AG10803 (cell line): ENCODE measurements at regions not wholly inside any gene's neighbourhood (a gene's known extent, or its start where the extent isn't known, plus 50 kb on each side); places are given as distances from the start of the nearest gene placed in this dataset.
A peak's percentile ranks its signal among the peaks of the same experiment; 100 is the strongest.
"Not testable (repeated sequence)": the region's sequence is repeated elsewhere in the genome, so short reads cannot be mapped to it uniquely, and the experiment has no call there.

Experiments used
- DNase-seq: peaks from one replicate; pipeline ENCODE4 v3.0.0; 2010; ENCODE audit warnings: low read depth
- H3K4me3 ChIP-seq: 2 replicates; pipeline ENCODE4 v1.5.1; 2011; ENCODE audit warnings: mild to moderate bottlenecking, low read length, control low read depth
- TF ChIP-seq, protein P1 (sequence below): conservative IDR thresholded peaks from 2 replicates; pipeline ENCODE4 v1.5.1; 2011; ENCODE audit warnings: mild to moderate bottlenecking, low read length, control low read depth, inconsistent platforms

DNA sequence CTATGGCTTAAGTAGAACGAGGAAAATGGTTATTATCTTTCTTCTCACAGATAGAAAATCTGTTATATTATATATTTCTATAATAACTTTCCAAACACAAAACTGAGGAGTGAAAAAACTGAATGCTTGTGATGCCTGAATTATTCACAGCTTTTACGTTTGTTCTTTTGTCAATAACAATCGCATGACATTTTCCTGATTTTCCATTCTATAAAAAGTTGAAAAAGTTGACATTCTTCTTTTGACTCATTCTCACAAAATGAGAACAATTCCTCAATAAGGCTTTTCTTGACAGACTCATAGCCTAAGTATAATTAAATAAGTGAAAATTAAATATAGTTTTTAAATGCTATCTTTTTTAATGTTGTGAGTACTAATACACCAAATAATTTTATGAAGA is 288.8 kb upstream of the TGFBR2 start:
- TF ChIP-seq, protein P1, sequence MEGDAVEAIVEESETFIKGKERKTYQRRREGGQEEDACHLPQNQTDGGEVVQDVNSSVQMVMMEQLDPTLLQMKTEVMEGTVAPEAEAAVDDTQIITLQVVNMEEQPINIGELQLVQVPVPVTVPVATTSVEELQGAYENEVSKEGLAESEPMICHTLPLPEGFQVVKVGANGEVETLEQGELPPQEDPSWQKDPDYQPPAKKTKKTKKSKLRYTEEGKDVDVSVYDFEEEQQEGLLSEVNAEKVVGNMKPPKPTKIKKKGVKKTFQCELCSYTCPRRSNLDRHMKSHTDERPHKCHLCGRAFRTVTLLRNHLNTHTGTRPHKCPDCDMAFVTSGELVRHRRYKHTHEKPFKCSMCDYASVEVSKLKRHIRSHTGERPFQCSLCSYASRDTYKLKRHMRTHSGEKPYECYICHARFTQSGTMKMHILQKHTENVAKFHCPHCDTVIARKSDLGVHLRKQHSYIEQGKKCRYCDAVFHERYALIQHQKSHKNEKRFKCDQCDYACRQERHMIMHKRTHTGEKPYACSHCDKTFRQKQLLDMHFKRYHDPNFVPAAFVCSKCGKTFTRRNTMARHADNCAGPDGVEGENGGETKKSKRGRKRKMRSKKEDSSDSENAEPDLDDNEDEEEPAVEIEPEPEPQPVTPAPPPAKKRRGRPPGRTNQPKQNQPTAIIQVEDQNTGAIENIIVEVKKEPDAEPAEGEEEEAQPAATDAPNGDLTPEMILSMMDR = no peak
- no peak for DNase-seq
- no peak overlapping the region for H3K4me3 ChIP-seq

DNA sequence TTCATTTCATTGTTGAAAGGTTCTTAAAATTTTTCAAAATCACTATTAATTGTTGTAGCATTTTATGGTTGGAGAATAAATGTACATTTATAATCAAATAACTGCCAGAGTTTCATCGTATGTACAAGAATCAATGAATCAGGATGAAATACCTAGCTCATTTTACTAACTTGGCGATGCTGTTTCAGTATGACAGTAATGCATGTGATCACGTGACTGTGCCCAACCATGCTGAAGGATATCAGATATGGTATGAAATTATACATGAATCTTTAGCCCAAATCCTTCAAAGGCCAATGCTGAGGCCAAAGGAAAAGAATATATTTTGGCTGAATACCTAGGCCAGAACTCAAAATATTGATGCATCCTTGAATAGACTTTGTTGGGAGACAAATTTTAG is 288.3 kb upstream of the TGFBR2 start:
- no peak overlapping the region for H3K4me3 ChIP-seq
- TF ChIP-seq, protein P1 = no peak
- DNase-seq = no peak

DNA sequence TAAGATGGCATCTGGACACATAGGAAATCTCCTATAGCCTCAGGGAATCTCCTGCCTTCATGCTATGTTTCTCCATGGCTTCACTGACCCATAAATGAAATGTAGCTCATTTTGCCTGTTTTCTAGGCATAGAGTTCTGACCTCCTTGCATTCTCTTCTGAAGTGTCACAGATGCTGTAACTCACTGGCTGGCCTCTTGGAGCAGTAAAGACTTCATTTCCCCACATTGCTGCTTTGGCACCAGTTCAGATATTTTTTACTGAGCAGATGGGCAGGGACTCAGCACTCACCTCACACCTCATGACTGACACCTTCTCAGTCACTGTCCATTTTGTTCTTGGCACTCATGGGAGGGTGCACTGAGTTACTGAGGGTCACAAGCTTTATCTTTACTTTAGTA is 286.7 kb upstream of the TGFBR2 start:
- TF ChIP-seq, protein P1 = peak; percentile 49
- DNase-seq = peak; percentile 49
- no peak overlapping the region for H3K4me3 ChIP-seq

DNA sequence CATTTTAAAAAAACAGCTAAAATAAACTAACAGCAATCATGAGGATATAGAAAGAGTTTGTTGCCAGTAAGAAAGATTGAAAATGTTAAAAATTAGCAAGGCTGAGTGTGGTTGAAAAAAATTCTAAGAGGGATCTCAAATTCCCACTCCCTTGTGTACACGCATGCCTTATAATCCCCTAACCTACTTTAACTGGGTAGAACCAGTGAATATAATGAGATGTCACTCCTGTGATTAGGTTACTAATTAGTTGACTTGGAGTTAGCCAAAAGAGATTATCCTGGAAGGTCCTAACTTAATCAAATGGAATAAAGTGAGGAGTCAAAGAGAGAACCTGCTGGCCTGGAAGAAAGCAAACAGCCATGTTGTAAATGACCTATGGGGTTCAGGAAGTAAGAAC is 286.0 kb upstream of the TGFBR2 start:
- H3K4me3 ChIP-seq = no peak overlapping the region
- TF ChIP-seq, protein P1 = no peak
- DNase-seq = no peak

DNA sequence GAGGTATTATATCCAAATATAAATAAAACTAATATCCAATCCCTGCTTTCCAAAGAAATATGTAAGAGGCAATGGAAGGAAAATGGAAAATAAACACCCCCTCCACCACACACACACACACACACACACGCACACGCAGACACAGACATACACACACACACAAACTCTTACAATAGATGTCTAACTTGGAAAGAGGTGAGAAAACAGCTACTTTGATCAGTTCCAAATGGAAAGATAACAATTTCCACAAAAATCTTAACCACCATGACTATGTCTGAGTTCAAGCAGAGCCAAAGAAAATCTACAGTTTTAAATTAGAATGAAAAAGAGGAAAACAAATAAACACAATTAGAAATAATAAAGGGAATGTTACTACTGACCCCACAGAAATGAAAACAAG is 285.3 kb upstream of the TGFBR2 start:
- no peak for DNase-seq
- TF ChIP-seq, protein P1 = no peak
- H3K4me3 ChIP-seq = no peak overlapping the region

DNA sequence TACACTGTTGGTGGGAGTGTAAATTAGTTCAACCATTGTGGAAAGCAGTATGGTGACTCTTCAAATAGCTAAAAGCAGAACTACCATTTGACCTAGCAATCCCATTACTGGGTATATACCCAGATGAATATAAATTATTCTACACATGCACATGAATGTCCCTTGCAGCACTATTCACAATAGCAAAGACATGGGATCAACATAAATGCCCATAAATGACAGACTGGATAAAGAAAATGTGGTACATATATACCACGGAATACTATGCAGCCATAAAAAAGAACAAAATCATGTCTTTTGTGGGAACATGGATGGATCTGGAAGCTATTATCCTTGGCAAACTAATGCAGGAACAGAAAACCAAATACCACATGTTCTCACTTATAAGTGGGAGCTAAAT is 282.8 kb upstream of the TGFBR2 start:
- not testable (repeated sequence) for H3K4me3 ChIP-seq, DNase-seq

DNA sequence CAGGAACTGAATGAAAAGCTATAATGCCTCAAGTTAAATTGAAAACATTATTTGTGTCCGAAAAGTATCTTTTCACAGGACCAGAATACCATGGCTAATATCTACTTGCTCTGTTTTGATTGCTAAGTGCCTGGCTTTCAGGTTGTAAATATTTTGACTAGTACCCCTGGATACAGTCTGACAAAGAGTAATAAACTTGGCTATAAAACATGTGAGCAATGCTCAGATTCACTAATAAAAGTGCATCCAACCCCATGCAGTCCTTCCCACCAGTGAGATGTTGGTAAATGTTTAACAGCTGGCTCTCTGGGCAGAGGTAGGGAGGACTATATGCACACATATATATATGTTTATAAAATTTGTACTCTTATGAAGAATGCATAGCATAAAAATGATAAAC is 281.8 kb upstream of the TGFBR2 start:
- peak; percentile 39 for DNase-seq
- TF ChIP-seq, protein P1 = no peak
- H3K4me3 ChIP-seq = no peak overlapping the region

DNA sequence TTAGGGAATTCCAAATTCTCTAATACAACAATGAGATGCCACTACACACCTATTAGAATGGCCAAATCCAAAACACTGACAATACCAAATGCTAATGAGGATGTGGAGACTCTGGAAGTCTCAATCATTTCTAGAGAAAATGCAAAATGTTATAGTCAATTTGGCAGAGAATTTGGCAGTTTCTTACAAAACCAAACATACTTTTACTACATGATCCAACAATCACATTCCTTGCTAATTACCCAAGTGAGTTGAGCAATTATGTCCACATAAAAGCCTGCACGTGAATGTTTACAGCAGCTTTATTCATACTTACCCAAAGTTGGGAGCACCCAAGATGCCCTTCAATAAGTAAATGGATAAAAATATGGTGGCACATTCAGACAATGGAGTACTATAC is 278.4 kb upstream of the TGFBR2 start:
- peak; percentile 53 for DNase-seq
- H3K4me3 ChIP-seq = not testable (repeated sequence)

DNA sequence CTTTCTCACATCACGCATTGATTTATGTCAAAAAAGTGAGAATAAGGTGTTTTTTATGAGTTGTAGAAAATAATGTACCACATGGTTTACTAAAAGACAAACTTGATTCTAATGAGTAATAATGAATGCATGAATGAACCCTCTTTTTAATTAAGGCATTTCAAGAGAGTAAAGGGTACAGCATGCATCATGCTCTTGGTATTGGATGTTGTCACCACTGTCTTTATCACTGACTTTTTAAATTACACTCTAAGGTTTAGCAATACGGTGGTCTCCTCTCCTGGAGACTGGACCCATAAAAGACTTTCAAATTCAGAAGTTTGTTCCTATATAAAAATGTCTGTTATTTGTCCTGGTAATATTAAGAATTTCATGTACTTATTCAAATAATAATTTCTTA is 277.5 kb upstream of the TGFBR2 start:
- DNase-seq, H3K4me3 ChIP-seq: not testable (repeated sequence)
